SHP77 treated with DMSO at 0.1 percent for 48 hours (cell line): ENCODE measurements at regions not wholly inside any gene's neighbourhood (a gene's known extent, or its start where the extent isn't known, plus 50 kb on each side); places are given as distances from the start of the nearest gene placed in this dataset.

Experiments
- DNase-seq: peaks from one replicate; lab custom pipeline; 2025; lab: John Stamatoyannopoulos, UW

DNA sequence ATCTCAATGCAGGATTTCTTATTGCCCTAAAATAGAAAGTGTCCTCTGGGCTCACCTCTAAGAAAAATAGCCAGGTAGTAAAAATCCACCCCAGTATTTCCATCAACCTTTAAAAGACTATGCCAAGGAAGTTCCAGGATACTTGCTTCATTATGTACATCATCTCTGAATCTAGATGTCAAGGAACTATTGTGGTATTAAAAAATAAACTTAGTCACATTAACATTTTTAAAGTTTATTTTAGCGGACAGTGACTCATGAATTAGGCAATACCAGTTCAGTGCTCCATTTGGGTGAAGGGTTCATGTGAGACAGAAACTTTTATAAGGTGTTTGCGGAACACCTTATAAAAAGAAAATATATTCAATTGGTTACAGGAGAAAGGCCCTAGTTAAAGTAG, 209.2 kb downstream of the ADAM29 start:
- no peak for DNase-seq

- DNase-seq, result no peak
Measured at GRCh38 chr4:175129797-175130196, 211.6 kb downstream of the ADAM29 start.

DNA sequence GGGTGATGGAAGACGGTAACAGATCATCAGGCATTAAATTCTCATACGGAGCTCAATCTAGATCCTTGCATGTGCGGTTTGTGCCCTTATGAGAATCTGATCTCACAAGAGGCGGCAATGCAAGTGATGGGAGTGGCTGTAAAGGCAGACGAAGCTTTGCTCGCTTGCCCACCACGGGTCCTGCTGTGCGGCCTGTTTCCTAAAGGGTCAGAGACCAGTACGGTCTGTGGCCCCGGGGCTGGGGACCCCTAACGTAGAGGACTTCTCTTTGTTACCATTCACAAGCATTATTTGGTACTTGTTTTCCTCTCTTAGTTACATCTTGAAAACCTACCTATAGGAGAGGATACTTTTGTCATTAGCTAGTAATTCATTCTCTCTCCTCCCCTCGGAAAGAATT, 221.0 kb downstream of the ADAM29 start:
- no peak for DNase-seq

DNA sequence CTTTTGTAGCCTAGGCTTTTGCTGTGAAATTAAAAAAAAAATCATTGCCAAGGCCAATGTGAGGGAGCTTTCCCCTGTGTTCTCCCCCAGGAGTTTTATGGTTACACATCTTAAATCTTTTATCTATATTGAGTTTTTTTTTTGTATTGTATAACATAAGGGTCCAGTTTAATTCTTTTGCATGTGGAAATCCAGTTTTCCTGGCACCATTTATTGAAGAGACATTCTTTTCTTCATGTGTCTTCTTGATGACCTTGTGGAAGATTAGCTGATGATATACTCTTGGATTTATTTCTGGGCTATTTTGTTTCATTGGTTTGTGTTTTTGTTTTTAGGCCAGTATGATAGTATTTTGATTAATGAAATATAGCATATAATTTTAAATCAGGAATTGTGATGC, 225.0 kb downstream of the ADAM29 start:
- DNase-seq, result no peak

DNA sequence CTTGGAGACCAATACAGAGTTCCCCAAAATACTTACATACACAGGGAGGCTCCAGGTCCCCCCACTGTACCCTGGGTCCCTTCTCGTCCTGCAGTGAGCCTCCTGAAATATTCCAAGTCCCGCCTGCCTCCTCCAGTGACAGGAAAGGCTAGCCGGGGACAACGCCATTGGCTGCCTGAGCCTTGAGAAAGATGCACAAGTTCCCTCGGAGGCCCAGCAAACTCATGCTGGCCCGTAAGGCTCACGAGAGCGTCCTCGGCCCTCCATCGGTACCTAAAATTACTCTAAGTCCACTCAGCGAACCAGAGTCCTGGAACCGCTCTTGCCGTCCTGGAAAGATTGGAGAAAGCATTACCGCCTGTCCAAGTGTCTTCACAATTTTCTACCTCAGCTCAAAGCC, 228.6 kb downstream of the ADAM29 start:
- no peak for DNase-seq

DNA sequence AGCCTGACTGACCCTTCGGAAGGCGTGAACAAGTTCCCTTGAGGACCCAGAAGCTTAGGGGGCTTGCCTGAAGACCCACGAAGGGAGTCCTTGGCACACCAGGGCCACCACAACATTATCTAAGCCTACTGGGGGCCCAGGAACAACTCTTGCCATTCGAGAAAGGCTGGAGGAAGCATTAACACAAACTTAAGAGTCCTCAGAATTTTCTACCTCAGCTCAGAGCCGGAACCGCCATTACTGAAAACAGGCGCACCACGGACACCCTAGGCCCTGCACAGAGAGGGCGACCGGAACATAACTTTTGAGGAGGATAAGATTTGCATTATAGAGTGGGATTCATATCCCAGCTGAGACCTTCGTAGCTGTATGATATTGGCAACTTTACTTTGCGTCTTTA, 229.1 kb downstream of the ADAM29 start:
- no peak for DNase-seq

- DNase-seq, result no peak
Measured at GRCh38 chr4:175166020-175166419, 247.9 kb downstream of the ADAM29 start.

DNA sequence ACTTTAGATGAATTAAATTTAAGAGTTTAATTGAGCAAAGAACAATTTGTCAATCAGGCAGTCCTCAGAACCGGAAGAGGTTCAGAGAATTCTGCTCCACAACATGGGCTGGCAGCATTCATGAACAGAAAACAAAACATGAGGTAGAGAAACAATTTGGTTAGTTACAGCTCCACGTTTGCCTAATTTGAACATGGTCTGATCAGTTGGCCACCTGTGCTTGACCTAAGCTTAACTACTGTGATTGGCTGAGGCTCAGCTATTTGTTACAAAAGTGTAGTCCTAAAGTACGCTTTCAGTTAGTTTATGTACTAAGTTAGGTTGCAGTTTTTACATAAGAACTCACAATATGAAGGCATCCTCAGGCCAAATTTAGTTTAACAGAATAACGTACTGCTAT, 258.6 kb downstream of the ADAM29 start:
- DNase-seq, result no peak

GRCh38 chr4:175190654-175191053, 272.5 kb downstream of the ADAM29 start:
- no peak for DNase-seq

DNA sequence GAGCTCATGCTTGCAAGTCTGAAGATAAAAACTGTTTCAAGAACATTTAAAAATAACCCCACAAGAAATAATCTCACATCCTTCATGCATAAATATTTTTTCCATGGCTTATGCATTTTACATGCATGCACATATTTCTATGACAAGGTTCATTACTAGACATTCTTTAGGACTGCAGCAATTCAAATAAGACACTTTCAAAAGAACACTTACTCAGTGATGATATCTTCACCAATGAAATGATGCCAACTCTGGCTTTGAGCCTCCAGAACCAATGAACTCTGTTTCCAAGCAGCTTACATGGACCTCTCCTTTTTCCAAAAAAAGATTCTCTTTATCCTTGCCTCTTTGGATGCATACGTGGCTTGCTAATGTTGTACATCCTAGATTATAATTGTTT, 279.9 kb downstream of the ADAM29 start:
- DNase-seq, result no peak

GRCh38 chr4:175215208-175215607, 297.1 kb downstream of the ADAM29 start:
- DNase-seq, result no peak

GRCh38 chr4:175215657-175216056, 297.5 kb downstream of the ADAM29 start:
- DNase-seq, result no peak

GRCh38 chr4:175229154-175229553, 311.0 kb downstream of the ADAM29 start:
- no peak for DNase-seq

- DNase-seq, result no peak
Measured at GRCh38 chr4:175234162-175234561, 316.0 kb downstream of the ADAM29 start.

DNA sequence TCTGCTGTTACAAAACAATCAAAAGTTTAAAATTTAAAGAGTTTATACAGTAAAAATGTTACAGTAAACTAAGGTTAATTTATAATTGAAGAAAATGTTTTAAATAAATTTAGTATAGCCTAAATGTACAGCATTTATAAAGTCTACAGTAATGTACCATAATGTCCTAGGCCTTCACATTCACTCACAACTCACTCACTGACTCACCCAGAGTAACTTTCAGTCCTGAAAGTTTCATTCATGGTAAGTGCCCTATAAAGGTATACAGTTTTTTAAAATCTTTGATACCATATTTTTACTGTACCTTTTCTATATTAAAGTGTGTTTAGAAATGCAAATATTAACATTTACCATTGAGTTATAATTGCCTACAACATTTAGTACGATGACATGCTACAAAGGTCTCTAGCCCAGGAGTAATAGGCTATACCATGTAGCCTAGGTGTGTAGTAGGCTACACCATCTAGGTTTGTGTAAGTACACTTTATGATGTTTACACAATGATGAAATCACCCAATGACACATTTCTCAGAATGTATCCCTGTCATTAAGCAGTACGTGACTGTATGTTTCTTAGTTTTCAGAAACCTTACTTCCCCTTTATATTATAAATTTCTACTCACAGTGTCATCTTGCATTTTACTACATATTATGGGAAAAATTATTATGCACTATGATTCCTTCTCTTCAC, 320.8 kb downstream of the ADAM29 start:
- peak; percentile 0 for DNase-seq

DNA sequence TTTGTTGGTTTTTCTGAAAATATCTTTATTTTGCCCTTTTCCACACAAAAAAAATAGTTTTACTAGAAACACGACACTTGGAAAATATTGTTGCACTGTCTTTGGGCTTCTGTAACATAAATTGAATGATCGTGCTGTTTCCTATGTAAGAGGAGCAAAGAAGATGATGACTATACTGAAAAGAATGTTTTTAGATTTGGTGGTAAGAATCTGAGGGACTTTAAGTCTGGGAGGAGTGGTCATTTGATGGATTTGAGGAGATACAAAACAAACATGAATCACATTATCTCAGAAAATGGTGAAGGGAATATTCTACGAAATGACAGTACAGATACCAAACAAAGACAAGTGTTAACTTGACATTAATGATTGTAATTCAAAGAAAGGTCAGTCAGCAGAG, 328.8 kb downstream of the ADAM29 start:
- no peak for DNase-seq

DNA sequence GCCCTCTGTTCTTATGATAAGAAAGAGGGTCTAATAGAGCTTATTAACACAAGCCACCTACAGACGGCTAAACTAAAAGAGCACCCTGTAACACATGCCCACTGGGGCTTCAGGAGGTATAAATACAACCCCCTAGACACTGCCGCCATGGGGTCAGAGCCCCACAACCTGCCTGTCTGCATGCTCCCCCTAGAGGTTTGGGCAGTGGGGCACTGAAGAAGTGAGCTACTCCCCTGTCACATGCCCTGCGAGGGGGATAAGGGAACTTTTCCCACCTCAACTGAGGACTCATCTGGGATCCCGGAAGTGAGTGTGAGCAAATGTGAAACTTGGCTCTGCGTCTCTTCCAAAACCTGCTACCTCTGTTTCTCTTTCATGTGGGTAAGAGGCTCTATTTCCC, 334.5 kb downstream of the ADAM29 start:
- DNase-seq, result no peak

GRCh38 chr4:175253184-175253902, 335.2 kb downstream of the ADAM29 start:
- no peak for DNase-seq

DNA sequence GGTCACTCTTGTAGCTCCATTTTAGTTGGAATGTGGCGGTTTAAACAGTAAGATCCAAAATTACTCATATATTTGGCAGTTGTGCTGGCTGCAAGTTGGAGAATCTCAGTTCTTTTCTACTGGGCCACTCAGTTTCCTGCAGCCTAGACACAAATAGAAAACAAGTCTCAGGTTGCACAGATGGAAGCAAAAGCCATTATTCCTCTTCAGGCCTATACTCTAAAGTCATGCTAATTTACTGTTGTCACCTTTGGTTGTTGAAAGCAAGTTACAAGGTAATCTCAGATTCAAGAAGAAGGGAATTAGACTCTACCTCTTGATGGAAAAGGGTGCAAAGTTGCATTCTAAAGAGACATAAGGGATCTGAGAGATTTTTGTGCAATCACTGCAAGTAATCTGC, 345.4 kb downstream of the ADAM29 start:
- DNase-seq, result no peak

DNA sequence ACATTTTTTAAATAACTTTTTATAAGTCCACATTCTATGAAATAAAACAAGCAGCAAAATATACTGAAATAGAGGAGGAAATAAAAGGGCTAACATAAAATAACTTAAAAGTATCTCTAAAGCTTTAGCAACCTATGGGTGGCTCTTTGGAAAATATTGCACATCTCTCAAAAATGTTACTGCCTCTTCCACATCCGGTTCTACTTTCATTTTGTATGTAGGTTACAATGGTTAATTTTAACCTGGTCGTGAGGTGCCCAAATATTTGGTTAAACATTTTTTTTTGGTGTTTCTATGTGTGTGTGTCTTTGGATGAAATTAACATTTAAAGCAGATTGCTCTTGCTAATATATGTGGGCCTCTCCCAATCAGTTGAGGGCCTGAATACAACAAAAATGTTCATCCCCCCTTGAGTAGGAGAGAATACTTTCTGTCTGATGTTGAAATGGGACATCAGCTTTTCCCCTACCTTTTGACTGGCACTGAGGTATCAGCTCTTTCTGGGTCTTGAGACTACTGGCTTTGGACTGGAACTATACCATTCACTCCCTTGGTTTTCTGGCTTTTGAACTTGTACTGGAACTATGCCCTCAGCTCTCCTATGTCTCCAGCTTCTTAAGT, 353.0 kb downstream of the ADAM29 start:
- no peak for DNase-seq

DNA sequence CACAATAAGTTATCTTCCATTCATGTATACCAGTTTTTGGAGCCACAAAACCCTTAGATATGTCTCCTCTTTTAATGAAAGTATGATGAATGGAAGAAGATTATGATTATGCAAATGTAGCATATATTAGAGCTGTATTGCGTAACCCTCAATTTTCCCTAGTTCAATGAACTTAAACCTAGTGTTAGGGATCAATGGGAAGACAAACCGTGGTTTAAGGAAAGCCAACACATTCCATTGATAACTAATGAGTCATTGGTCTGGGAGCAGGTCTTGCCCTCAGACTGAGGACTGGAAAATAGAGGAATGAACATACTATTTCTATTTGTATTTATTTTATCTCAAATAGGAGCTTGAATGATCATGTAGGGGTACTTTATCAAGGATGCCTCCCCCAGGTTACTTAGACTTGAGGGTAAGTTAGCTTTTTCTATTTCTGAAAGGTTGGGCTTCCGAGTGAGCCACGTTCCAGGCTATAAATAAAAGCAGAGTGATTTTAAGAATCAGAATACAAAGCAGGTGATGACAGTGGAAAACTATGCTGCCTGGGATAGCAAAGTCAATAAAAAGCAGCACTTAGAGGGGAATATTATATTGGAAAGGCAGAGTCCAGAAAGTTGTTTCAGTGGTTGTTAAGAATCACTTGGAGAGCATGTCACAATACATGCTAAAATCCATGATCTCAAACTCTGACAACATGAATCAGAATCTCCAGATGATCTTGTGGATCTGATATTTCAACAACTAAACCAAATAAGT, 356.0 kb downstream of the ADAM29 start:
- no peak for DNase-seq

DNA sequence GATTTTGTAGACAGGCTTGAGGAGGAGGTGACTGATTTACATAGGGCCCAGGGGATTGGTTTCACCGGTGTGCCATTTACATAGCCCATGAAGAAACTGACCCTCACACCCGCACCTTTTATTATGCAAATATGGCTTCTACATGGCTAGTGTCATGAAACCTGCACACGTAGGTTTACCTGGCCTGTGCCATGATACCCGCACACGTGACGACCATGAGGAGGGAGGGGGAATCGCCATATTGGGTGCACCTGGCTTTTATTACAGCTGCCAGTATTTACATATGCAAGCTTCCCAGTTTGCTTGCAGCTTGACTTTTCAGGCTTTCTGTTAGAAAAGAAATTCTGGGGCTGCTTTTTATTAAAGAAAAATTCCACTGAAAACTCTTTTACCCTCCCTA, 359.7 kb downstream of the ADAM29 start:
- no peak for DNase-seq

GRCh38 chr4:175280153-175280552, 362.0 kb downstream of the ADAM29 start:
- DNase-seq, result no peak
